MG63 (cell line): ENCODE measurements at regions not wholly inside any gene's neighbourhood (a gene's known extent, or its start where the extent isn't known, plus 50 kb on each side); places are given as distances from the start of the nearest gene placed in this dataset.

Source experiments
- DNase-seq: peaks from one replicate; pipeline ENCODE4 v3.0.0-alpha.2; 2020
- H3K27me3 ChIP-seq: fragments of 250-450 bp; sonication (Bioruptor Pico); 2 replicates; pipeline ENCODE4 v1.5.1; 2020; ENCODE audit warnings: mild to moderate bottlenecking, moderate library complexity
- H3K36me3 ChIP-seq: fragments of 250-450 bp; sonication (Bioruptor Pico); 2 replicates; pipeline ENCODE4 v1.5.1; 2020; ENCODE audit warnings: mild to moderate bottlenecking, moderate library complexity
- H3K4me3 ChIP-seq: fragments of 250-450 bp; sonication (Bioruptor Pico); 2 replicates; pipeline ENCODE4 v1.5.1; 2020; ENCODE audit warnings: mild to moderate bottlenecking, moderate library complexity
- H3K9me3 ChIP-seq: fragments of 250-450 bp; sonication (Bioruptor Pico); 2 replicates; pipeline ENCODE4 v1.5.1; 2020; ENCODE audit warnings: mild to moderate bottlenecking, moderate library complexity

DNA sequence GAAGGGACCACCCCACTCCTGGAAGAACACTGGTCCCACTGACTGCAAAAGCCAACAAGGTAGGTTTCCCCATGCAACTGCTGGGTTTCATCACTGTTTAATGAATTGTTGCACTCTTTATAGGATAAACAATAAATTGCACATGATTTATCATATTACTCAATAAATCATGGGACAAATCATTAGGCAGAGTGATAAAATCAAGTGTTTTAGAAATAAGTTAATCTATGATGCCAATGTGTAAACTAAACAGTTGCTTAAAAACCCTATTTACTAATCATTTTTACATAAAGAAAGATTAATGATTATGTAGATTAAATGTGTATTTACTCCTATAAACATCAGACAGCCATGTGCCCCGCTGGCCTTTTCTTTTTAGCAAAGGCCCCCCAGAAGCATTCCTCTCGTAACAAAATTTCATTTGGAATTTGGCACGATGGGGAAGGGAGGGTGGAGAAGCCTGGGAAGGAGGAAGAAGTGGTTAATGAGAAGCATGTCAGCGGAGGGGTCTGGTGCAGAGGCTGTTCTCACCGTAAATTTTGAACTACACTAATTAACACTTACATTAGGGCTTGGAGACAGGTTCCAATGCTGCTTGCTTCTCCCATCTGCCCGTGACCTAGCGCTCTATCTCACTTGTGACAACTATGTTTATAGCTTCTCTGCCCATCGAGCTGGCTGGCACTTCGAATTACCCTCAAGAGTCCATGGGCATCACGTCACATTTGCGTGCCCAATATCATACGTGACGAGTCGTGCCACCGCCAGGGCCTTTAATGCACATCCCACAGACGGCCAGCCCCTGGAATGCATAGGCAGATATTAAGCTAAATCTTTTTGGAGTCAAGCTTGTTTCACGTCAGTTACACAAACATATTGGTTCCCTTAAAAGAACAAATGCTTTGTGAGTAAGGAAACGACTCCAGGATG is 357.7 kb upstream of the TSHZ3 start:
- Histone ChIP-seq H3K36me3 (no peaks in the 10 kb centered on the region), H3K4me3 (no peak overlapping the region), H3K27me3 (peaks cover 3% of the 10 kb centered on the region; the same call in 1 of the 2 replicates), H3K9me3 (no peaks in the 10 kb centered on the region)
- DNase-seq: no peak

DNA sequence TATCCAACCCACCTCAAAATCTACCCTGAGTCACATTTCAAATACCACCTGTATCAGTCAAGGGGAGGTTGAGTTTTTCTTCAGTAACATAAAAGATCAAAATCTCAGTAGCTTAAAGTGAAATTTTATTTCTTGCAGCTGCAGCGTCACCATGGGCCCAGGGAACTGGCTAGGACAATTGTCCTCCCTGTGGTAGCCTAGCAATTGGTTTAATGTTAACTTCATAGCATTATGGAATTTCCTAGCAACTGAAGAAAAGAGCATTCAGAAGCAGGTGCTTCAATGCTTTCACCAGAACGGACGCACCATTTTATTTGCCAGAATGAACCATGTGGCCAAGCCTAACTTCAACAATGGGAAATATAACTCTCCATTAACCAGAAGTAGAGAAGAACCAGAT is 359.3 kb upstream of the TSHZ3 start:
- no peak for DNase-seq
- H3K9me3 ChIP-seq: no peaks in the 10 kb centered on the region
- H3K27me3 ChIP-seq: peaks cover 3% of the 10 kb centered on the region; the same call in 1 of the 2 replicates
- H3K36me3 ChIP-seq: no peaks in the 10 kb centered on the region
- no peak overlapping the region for H3K4me3 ChIP-seq

DNA sequence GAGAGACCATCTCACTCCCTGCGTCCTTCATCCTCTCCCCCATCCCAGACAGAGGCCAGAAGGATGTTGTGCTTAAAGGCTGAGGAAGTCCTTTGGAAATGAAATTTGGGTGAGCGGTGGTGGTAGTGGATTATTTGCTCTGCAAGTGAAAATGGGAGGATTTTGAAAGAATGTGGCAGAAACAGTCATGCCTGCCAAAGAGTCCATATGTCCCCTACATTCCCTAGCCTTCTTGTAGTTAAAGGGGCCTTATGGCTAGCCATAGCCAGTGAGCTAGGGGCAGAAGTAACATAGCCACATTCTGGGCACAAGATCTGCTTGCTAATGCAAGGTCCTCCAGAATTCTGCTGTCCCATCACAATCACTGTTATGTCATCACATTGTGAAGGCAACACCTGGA is 360.2 kb upstream of the TSHZ3 start:
- no peak overlapping the region for H3K4me3 ChIP-seq
- no peaks in the 10 kb centered on the region for H3K9me3 ChIP-seq
- H3K27me3 ChIP-seq: peaks cover 3% of the 10 kb centered on the region; the same call in 1 of the 2 replicates
- no peak for DNase-seq
- H3K36me3 ChIP-seq: no peaks in the 10 kb centered on the region

DNA sequence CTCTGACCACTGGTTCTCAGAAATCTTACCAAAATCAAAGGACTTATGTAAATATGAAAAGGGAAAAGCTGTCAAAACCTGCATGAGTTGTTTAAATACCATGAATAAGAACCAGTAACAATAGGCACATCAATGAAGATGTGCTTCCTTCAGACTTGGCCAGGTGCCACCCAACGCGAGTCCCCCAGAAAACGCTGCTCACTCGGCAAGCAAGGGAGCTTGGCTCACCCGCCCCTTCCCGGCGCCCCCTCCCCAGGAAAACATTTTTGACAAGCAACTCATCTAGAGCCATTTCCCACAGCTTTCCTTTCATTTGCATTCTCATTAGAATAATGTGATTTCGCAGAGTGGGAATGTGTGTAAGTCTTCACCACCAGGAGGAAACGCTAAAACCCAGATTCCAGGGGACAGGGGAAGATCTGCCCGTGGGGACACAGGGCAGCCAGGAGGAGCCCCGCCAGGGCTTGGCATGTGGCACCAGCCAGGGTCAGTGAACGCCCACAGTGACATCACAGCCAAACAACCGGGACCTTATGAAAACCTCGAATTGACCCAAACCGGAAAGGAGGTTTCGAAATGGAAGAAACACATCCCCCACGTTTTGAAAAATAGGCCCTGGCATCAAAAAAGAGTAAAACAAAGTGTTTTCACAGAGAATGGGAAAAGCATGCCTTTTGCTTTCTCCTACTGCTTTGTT is 366.2 kb upstream of the TSHZ3 start:
- H3K9me3 ChIP-seq: no peaks in the 10 kb centered on the region
- peak; percentile 51 for DNase-seq
- peak overlapping the region; percentile 29 for H3K4me3 ChIP-seq
- H3K27me3 ChIP-seq: no peaks in the 10 kb centered on the region; the same call in 1 of the 2 replicates
- H3K36me3 ChIP-seq: no peaks in the 10 kb centered on the region

DNA sequence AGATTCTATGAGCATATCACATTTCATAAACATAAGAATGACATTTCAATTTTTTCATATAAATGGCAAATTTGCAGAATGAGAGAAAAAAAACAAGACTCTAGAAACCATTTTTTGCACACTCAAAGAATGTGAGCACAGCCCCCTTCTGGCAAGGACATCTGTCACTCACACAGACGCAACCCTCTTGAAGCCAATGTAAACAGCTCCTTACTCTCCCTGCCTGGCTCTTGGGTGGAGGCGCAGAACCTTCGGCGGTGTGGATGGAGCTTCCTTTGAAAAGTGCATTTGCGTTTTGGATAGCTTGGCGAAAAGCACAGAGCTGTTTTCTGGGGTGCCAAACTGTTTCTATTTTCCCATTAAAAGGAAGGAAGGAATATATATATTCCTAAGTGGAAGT is 367.6 kb upstream of the TSHZ3 start:
- no peaks in the 10 kb centered on the region for H3K36me3 ChIP-seq
- H3K4me3 ChIP-seq: no peak overlapping the region
- no peaks in the 10 kb centered on the region; the same call in 1 of the 2 replicates for H3K27me3 ChIP-seq
- H3K9me3 ChIP-seq: no peaks in the 10 kb centered on the region
- DNase-seq: no peak

DNA sequence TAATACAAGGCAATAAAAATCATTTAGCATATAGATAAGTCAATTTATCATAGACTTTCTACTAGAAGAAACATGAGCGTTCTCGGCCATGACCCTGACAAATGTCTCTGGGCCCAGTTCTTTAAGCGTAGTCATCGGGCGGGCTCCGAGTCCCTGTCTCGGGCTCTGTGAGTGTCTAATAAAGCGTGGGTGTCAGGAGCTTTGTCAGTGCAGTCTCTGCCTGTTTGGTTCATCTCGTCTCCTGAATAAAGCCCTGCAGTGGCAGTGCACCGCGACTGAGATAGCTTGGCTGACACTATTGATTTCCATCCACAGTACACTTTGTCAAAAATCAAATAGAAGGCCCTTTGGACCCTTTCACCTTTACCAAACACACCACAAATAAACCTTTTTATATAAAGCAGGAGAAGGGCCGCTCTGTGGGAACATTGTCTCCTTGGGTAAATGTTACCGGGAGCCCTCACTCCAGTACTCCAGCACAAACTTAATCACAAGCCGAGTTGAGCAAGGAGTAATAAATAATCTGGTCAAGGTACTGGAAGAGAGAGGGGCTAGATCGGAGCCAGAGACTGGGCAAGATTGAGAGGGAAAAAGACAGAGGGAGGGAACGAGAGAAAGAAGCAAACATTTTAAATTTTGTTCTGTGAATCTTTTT is 368.2 kb upstream of the TSHZ3 start:
- H3K4me3 ChIP-seq: no peak overlapping the region
- no peaks in the 10 kb centered on the region; the same call in 1 of the 2 replicates for H3K27me3 ChIP-seq
- no peaks in the 10 kb centered on the region for H3K36me3 ChIP-seq
- no peak for DNase-seq
- no peaks in the 10 kb centered on the region for H3K9me3 ChIP-seq

DNA sequence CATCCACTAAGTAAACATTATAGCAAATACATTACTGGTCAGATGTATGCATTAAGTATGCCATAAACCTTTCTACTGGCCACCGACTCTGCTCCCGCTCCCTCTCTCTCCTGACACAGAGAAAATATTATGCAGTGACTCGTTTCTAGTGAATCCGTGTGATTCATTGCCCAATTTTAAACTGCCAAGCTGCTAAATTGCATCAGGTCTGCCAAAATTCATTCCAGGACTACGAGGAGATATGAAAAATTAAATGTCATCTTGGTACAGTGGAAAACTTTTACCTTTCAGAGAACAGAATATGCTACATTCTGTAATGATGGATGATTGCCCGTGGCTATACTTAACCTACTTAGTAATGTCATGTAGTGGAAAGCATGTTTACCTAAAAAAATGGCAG is 368.8 kb upstream of the TSHZ3 start:
- DNase-seq: peak; percentile 62
- no peak overlapping the region for H3K4me3 ChIP-seq
- H3K36me3 ChIP-seq: no peaks in the 10 kb centered on the region
- no peaks in the 10 kb centered on the region for H3K9me3 ChIP-seq
- H3K27me3 ChIP-seq: no peaks in the 10 kb centered on the region; the same call in 1 of the 2 replicates

DNA sequence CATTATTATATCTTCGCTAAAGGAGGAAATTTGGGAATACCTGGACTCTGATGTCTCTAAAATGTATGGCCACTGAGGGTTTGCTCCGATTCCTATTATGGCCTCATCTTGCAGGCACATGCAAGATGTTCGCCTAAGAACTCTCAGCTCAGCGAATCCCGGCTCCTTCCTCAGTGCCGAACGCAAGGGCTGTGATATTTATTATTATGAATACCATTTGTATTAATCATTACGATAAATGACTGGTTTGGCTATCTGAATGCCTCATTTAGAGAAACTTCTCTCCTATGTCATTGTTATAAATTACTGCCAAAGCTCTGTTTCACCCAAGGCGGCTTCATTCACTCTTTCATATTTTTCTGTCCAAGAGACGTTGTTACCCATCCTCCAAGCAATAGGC is 369.7 kb upstream of the TSHZ3 start:
- DNase-seq: no peak
- Histone ChIP-seq H3K9me3 (no peaks in the 10 kb centered on the region), H3K36me3 (no peaks in the 10 kb centered on the region), H3K27me3 (no peaks in the 10 kb centered on the region; the same call in 1 of the 2 replicates), H3K4me3 (no peak overlapping the region)

DNA sequence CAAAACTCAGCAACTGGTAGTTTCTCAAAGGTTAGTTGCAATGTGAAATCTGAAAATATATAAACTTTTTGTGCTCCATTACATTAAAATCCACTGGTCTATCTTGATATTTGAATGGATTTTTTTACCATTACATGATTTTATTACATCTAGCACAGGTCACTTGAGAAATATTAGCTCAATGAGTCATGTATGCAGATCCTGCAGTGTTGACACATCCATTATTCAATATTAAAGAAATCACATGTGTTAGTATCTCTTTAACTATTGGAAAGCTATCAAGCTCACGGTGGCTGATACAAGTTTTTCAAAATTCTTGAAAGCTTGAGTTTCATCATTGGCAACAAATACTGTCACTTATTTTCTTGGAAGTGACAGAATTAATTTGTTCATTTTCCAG is 373.9 kb upstream of the TSHZ3 start:
- H3K27me3 ChIP-seq: no peaks in the 10 kb centered on the region
- no peak overlapping the region for H3K4me3 ChIP-seq
- DNase-seq: no peak

DNA sequence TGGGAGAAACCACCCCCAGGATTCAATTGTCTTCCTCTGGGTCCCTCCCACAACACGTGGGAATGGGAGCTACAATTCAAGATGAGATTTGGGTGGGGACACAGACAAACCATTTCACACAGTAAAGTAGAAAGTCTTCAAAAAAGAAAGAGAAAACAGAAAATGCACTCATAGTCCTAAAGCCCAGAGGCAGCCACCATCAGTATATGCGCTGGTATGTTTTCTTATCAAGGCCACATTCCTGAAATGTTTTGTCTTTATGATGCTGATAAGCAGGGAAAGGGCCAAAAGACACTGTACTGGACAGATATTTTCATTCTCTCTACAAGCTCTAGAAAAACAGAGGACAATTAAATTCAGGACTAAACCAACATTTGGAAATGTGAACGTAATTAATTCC is 375.8 kb upstream of the TSHZ3 start:
- Histone ChIP-seq H3K9me3 (no peaks in the 10 kb centered on the region), H3K4me3 (no peak overlapping the region), H3K27me3 (peaks cover 6% of the 10 kb centered on the region), H3K36me3 (no peaks in the 10 kb centered on the region)
- no peak for DNase-seq

More for the DNA sequence above, 373.9 kb upstream of the TSHZ3 start:
- Histone ChIP-seq H3K9me3 (no peaks in the 10 kb centered on the region), H3K36me3 (no peaks in the 10 kb centered on the region)

DNA sequence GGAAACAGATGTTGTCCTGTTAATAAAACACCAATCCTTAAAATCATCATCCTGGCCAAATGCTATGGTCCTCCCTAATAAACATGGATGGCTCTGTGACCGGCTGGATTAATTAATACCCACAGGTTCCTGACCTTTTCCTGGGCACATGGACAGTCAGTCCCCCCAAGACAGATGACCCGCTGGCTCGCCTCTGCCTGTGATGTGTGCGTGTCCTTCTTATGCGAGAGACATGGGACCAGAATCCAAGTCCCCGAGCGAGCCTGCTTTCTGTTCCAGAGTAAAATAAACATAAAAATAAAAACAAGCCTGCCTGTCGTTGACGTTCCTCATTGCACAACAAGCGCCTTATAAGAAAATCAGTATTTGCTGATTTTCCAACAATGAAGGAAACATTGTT is 378.3 kb upstream of the TSHZ3 start:
- Histone ChIP-seq H3K36me3 (no peaks in the 10 kb centered on the region), H3K4me3 (no peak overlapping the region), H3K9me3 (no peaks in the 10 kb centered on the region), H3K27me3 (peaks cover 10% of the 10 kb centered on the region)
- no peak for DNase-seq

DNA sequence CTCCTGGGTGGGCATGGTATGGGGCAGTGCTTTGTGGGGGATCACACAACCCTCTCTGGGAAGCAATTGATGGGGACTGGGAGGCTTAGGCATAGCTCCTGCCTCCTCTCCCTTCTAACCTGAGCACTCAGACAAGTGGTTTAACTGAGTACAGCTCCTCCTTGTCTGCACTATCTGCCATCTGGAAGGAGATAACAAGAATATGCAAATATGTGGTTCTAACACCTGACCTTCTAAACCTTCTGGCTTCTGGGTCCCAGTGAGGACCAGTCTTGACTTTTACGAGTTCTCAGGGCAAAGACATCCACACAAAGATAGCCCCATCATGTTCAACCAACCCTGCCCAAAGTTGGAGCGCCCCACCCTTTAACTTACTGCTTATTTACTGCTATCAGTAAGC is 381.0 kb upstream of the TSHZ3 start:
- peaks cover 10% of the 10 kb centered on the region for H3K27me3 ChIP-seq
- H3K36me3 ChIP-seq: no peaks in the 10 kb centered on the region
- no peaks in the 10 kb centered on the region for H3K9me3 ChIP-seq
- DNase-seq: no peak
- no peak overlapping the region for H3K4me3 ChIP-seq

DNA sequence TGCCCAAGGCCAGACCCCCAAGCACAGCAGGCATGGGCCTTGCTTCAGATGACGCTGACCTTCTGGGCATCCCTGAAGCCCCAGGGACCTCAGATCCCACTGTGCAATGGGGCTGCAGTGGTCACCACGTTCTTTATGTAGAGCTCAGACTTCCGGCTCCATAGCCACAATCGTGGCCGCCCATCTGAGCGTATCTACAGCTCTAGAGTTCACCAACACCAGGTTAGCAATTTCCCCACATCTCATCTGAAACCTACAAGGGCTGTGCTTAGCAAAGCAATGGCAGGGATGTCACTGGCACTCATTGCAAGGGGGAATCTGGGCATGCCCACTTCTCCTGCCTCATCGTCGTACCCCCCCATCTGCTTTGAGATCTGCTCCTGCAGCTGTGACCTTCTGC is 384.4 kb upstream of the TSHZ3 start:
- Histone ChIP-seq H3K4me3 (no peak overlapping the region), H3K36me3 (no peaks in the 10 kb centered on the region), H3K9me3 (no peaks in the 10 kb centered on the region), H3K27me3 (peaks cover 10% of the 10 kb centered on the region)
- no peak for DNase-seq

DNA sequence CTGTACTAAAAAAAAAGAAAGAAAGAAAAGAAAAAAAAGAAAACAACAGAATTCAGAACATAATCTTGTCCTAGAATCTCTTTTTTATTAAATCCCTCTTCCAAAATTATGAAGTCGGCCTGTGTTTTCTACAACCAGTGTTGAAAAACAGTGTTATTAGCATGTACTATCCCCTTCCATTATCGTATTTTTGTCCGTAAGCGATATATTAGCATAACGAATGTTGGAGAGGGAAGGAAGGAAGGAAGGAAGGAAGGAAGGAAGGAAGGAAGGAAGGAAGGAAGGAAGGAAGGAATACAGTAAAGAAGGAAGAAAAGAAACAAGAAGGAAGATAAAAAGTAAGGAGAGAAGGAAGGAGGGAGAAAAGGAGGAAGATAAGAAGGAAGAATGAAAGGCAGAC is 393.0 kb upstream of the TSHZ3 start:
- Histone ChIP-seq H3K9me3 (no peaks in the 10 kb centered on the region), H3K36me3 (no peaks in the 10 kb centered on the region), H3K27me3 (no peaks in the 10 kb centered on the region), H3K4me3 (no peak overlapping the region)
- no peak for DNase-seq

DNA sequence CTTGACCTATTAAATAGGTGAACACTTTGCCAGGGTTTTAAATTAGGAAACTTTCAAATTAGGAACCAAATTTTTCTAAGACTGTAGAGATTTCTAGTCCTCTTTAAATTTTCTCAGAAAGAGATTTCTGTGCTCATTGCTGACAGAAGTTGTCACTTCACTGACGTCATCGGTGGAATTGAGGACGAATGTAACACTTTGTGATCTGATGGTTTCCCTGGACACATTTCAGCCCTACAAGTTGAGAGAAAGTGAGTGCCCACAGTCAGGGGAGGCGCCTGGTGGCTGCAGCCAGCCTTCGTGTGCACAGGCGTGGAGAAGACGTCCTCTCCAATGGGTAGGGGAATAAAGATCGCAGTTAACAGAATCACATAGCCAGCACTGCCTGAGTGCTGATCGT is 396.5 kb upstream of the TSHZ3 start:
- Histone ChIP-seq H3K27me3 (no peaks in the 10 kb centered on the region), H3K36me3 (no peaks in the 10 kb centered on the region), H3K4me3 (no peak overlapping the region), H3K9me3 (no peaks in the 10 kb centered on the region)
- DNase-seq: no peak

DNA sequence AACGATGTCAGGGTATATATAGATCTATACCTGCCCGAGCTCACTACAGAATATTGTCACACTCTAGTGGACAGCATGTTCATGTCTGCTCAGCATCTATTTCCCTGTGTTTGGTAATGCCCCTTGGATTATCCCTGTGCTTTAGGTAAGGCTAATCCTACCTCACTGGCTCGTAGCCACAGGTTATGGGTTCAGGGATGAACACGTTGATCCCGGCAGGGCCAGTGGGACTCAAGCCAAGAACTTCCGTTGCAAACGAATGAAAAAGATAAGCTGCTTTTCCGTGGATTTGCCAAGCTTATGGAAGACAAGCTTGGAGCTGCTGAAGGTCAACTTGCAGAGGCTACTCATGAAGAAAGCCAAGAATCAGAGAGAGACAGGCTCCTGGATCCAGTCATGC is 400.0 kb upstream of the TSHZ3 start:
- no peaks in the 10 kb centered on the region for H3K9me3 ChIP-seq
- no peak overlapping the region for H3K4me3 ChIP-seq
- H3K27me3 ChIP-seq: peaks cover 4% of the 10 kb centered on the region; the same call in 1 of the 2 replicates
- no peaks in the 10 kb centered on the region for H3K36me3 ChIP-seq
- no peak for DNase-seq

DNA sequence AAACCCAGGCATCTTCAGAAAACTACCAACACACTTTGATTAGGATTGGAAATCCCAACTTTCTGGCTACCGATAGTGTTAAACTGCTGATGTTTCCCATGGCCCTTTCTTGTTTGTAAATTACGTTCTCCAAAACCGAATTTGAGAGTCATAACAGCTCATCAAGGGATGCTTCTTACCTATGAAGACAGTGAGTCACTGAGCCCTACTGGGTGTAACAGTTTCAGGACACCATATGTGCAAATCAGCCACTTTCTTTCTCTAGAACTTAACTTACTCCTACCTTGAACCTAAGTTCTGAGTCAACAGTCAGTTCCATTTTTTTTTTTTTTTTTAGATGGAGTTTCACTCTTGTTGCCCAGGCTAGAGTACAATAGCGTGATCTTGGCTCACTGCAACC is 410.1 kb upstream of the TSHZ3 start:
- no peak for DNase-seq
- Histone ChIP-seq H3K4me3 (no peak overlapping the region), H3K27me3 (peaks cover 5% of the 10 kb centered on the region; the same call in 1 of the 2 replicates), H3K36me3 (no peaks in the 10 kb centered on the region), H3K9me3 (no peaks in the 10 kb centered on the region)
